ENCODE measurements at regions not wholly inside any gene's neighbourhood (a gene's known extent, or its start where the extent isn't known, plus 50 kb on each side); places are given as distances from the start of the nearest gene placed in this dataset.

- no peak for DNase-seq (ENCODE audit: low spot score)
- no peak for TF ChIP-seq CTCF (IDR thresholded peaks at IDR 0.05; ENCODE audit: extremely low read depth, missing control alignments)
Measured at GRCh38 chrX:38899650-38900049, 98.4 kb downstream of the MID1IP1 start.

- DNase-seq (ENCODE audit: low spot score): no peak
- no peak for TF ChIP-seq CTCF (IDR thresholded peaks at IDR 0.05; ENCODE audit: extremely low read depth, missing control alignments)
Measured at GRCh38 chrX:38900719-38901118, 99.5 kb downstream of the MID1IP1 start.

- DNase-seq (ENCODE audit: low spot score): no peak
- no peak for TF ChIP-seq CTCF (IDR thresholded peaks at IDR 0.05; ENCODE audit: extremely low read depth, missing control alignments)
Measured at GRCh38 chrX:38902972-38903492, 101.8 kb downstream of the MID1IP1 start.

GRCh38 chrX:38916801-38917200, 115.5 kb downstream of the MID1IP1 start:
- DNase-seq (ENCODE audit: low spot score): no peak
- TF ChIP-seq CTCF (IDR thresholded peaks at IDR 0.05; ENCODE audit: extremely low read depth, missing control alignments): no peak

- no peak for DNase-seq (ENCODE audit: low spot score)
- TF ChIP-seq CTCF (IDR thresholded peaks at IDR 0.05; ENCODE audit: extremely low read depth, missing control alignments): no peak
Measured at GRCh38 chrX:38917954-38918353, 116.7 kb downstream of the MID1IP1 start.

GRCh38 chrX:38919202-38919601, 117.9 kb downstream of the MID1IP1 start:
- no peak for TF ChIP-seq CTCF (IDR thresholded peaks at IDR 0.05; ENCODE audit: extremely low read depth, missing control alignments)
- DNase-seq (ENCODE audit: low spot score): no peak

- TF ChIP-seq CTCF (IDR thresholded peaks at IDR 0.05; ENCODE audit: extremely low read depth, missing control alignments): no peak
- DNase-seq (ENCODE audit: low spot score): no peak
Measured at GRCh38 chrX:38919853-38920528, 118.7 kb downstream of the MID1IP1 start.
